ENCODE measurements at regions not wholly inside any gene's neighbourhood (a gene's known extent, or its start where the extent isn't known, plus 50 kb on each side); places are given as distances from the start of the nearest gene placed in this dataset.
"Not testable (repeated sequence)": the region's sequence is repeated elsewhere in the genome, so short reads cannot be mapped to it uniquely, and the experiment has no call there.

GRCh38 chr2:2788076-2788475, 457.0 kb upstream of the MYT1L start:
- DNase-seq: peak; percentile 56 to 90 (median 82)

GRCh38 chr2:2787301-2787907, 456.3 kb upstream of the MYT1L start:
- DNase-seq: peak in 2 of 3 experiments; percentile 36 to 64

- DNase-seq: no peak
These were observed 450.9 kb upstream of the MYT1L start for GRCh38 chr2:2782007-2782406.

- DNase-seq: no peak
These were observed 448.7 kb upstream of the MYT1L start for GRCh38 chr2:2779727-2780126.

- no peak for DNase-seq
These were observed 446.8 kb upstream of the MYT1L start for GRCh38 chr2:2777876-2778275.

- no peak for DNase-seq
These were observed 446.1 kb upstream of the MYT1L start for GRCh38 chr2:2777213-2777612.

- DNase-seq: no peak
These were observed 443.9 kb upstream of the MYT1L start for GRCh38 chr2:2775018-2775417.

- DNase-seq: no peak
These were observed 442.6 kb upstream of the MYT1L start for GRCh38 chr2:2773692-2774091.

- not testable (repeated sequence) for DNase-seq
These were observed 442.0 kb upstream of the MYT1L start for GRCh38 chr2:2773080-2773479.

- DNase-seq: no peak
These were observed 440.8 kb upstream of the MYT1L start for GRCh38 chr2:2771721-2772411.

- peak in 2 of 3 experiments; percentile 69 to 81 for DNase-seq
These were observed 438.7 kb upstream of the MYT1L start for GRCh38 chr2:2769481-2770431.

GRCh38 chr2:2768476-2768875, 437.4 kb upstream of the MYT1L start:
- no peak for DNase-seq

GRCh38 chr2:2767837-2768236, 436.8 kb upstream of the MYT1L start:
- DNase-seq: no peak

GRCh38 chr2:2765839-2766495, 434.9 kb upstream of the MYT1L start:
- DNase-seq: peak in 1 of 3 experiments; percentile 24

- no peak for DNase-seq
These were observed 434.2 kb upstream of the MYT1L start for GRCh38 chr2:2765176-2765800.

GRCh38 chr2:2764739-2765138, 433.7 kb upstream of the MYT1L start:
- DNase-seq: no peak

- no peak for DNase-seq
These were observed 432.9 kb upstream of the MYT1L start for GRCh38 chr2:2764001-2764355.

GRCh38 chr2:2763351-2764000, 432.4 kb upstream of the MYT1L start:
- DNase-seq: peak in 1 of 3 experiments; percentile 17

GRCh38 chr2:2762913-2763312, 431.8 kb upstream of the MYT1L start:
- DNase-seq: no peak

- no peak for DNase-seq
These were observed 431.3 kb upstream of the MYT1L start for GRCh38 chr2:2762166-2762908.

GRCh38 chr2:2758793-2759367, 427.8 kb upstream of the MYT1L start:
- no peak for DNase-seq

All from NCI-H1417 (cell line).